ENCODE measurements at regions not wholly inside any gene's neighbourhood (a gene's known extent, or its start where the extent isn't known, plus 50 kb on each side); places are given as distances from the start of the nearest gene placed in this dataset.
A peak's percentile ranks its signal among the peaks of the same experiment; 100 is the strongest.
"Not testable (repeated sequence)": the region's sequence is repeated elsewhere in the genome, so short reads cannot be mapped to it uniquely, and the experiment has no call there.

DNA sequence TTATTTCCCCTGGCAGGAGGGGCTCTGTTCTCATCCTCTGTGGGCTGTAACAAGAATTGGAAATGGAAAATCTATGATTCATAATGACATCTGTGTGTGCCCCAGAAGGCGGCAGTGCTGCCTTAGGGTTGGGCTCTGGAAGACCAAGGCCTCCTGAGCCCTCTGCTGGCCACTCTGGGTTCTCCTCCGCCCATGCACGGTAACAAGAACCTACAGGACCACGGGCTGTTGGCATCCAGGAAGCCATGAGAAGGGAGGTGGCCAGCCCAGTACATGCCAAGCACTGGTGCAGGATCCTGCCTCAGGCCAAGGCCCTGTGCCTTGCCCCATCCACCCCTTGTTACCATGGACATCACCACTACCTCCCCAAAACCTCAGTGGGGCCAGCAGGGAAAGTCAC is 454.2 kb downstream of the TP53TG3F start:
- not testable (repeated sequence) for H3K9me3 ChIP-seq; H3K36me3 ChIP-seq; H3K4me3 ChIP-seq; H3K4me1 ChIP-seq; H3K27me3 ChIP-seq; DNase-seq; ATAC-seq (ENCODE audit: low FRiP score in 2 of 2); H3K27ac ChIP-seq
- WGBS, 2 donors = 56% methylated on average over 3 of the region's 4 CpGs; no CpG with 5 or more reads in 1 of the 2 donors

DNA sequence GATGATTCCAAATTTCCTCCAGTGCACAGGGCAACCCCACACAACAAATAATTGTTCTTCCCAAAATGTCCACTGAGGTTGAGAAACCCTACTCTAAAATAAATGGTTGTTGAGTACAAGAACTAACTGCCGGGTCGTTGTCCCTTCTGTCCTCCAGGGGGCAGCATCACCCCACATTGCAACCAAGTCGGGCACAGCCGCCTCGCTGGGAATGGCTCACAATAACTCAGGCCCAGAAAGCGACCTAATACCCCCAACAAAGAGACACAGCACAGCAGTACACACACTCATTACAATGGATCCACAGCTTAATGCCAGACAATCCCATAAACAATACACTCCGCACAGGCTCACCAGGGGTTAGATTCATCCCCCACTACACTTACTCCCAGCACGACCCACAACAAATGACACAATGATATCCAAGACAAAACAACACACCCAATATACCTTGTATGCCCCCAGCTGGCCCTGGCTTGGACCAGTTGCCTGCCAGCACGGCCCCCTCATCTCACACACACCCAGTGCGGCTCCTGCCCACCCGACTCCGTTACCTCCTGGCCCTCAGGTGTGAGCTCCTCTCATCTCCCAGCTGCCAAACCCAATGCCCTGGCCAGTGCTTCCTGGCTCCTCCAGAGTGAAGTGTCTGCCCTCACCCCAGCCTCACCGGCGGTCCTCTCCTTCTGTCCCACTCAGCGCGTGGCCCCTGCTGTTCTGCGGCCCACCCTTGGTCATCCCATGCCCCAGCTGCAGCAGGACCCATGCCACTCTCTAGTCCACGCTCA is 461.5 kb downstream of the TP53TG3F start:
- H3K27me3 ChIP-seq, H3K4me3 ChIP-seq, H3K9me3 ChIP-seq, H3K36me3 ChIP-seq, H3K27ac ChIP-seq, H3K4me1 ChIP-seq: not testable (repeated sequence)
- DNase-seq = peak in 1 of 2 donors; percentile 24
- peak; percentile 50 to 63 for ATAC-seq (ENCODE audit: low FRiP score in 2 of 2)
- WGBS, 2 donors = 46% methylated on average over 6 of the region's 18 CpGs; no CpG with 5 or more reads in 1 of the 2 donors

DNA sequence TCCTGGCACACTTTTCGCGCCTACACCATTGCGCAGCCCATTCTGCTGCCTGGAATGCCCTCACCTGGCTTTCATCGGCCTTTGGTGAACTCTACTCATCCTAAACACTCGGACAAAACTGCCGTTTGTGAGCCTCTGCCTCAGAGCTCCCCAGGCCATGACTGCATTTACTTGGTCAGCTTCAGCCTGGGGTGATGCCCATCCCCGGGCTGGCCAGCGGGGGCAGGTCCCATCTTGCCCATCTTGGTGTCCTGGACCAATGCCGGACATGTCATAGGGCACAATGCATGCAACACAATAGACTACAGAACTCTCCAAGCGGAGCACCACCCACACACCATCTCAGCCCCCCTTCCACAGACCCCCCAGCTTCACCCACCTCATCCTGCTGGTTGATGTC is 463.5 kb downstream of the TP53TG3F start:
- H3K4me3 ChIP-seq; H3K27ac ChIP-seq; H3K4me1 ChIP-seq; DNase-seq; H3K27me3 ChIP-seq; H3K36me3 ChIP-seq; H3K9me3 ChIP-seq; ATAC-seq (ENCODE audit: low FRiP score in 2 of 2): not testable (repeated sequence)
- 72 to 83% methylated on average over 6 to 9 of the region's 10 CpGs for WGBS, 2 donors

DNA sequence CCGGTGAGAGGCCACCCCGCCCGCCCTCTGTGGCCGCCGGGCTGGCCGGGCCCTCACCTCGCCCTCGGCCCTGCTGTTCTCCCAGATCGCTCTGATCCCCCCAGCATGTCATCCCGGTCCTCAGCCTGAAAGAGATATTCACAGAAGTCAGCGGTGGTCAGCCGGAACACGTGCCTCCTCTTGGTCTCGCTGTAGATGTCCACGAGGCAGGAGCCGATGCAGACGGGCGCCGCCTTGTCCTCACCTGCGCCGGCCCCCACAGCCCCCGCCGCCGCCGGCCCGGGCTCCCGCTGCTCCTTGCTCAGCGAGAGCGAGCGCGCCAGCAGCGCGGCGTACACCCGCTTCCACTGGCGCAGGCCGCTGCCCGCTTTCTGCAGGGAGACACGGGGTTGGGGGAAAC is 468.6 kb downstream of the TP53TG3F start:
- DNase-seq = peak in 1 of 2 donors; percentile 76
- H3K4me1 ChIP-seq; H3K27ac ChIP-seq; H3K9me3 ChIP-seq; H3K4me3 ChIP-seq; ATAC-seq (ENCODE audit: low FRiP score in 2 of 2); H3K36me3 ChIP-seq; H3K27me3 ChIP-seq: not testable (repeated sequence)
- 89% methylated on average over 11 of the region's 39 CpGs; no CpG with 5 or more reads in 1 of the 2 donors for WGBS, 2 donors

DNA sequence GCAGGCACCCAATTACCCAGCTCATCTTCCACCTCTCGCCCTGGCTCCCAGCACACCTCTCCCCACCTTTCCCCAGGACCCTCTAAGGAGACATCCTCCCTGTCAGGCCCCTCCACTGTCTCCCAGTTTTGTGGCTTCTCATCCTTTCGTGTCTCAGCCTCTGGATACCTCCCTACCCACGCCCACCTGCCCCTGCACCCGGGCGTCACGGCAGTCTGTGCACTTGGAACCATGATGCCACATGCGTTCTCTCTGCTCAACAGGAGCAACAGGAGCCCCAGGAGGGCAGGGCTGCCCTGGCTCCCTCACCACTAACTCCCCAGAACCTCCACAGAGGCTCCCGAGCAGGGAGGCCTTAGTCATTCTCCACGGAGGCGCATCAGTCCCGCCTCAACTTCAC is 472.8 kb downstream of the TP53TG3F start:
- H3K4me3 ChIP-seq; H3K36me3 ChIP-seq; H3K4me1 ChIP-seq; H3K9me3 ChIP-seq; H3K27me3 ChIP-seq; H3K27ac ChIP-seq; ATAC-seq (ENCODE audit: low FRiP score in 2 of 2): not testable (repeated sequence)
- peak in 1 of 2 donors; percentile 73 for DNase-seq
- 38% methylated on average over 1 of the region's 11 CpGs; no CpG with 5 or more reads in 1 of the 2 donors for whole genome bisulfite sequencing, 2 donors

DNA sequence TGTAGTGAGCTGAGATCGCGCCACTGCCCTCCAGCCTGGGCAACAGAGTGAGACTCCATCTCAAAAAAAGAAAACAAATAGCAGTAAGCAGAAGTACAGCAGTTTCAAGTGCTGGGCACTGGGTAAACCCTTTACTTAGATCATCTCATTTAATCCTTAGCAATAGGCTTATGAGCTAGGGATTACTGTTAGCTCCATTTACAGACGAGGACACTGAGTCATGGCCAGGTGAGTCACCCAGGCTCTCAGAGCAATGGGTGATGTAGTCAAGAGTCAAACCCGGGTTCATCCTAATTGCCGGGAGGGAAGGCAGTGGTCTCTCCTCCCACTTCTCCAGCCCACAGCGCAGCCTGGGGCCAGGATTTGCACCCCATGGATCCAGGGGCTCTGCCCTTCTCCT is 473.6 kb downstream of the TP53TG3F start:
- DNase-seq; ATAC-seq (ENCODE audit: low FRiP score in 2 of 2): not testable (repeated sequence)

DNA sequence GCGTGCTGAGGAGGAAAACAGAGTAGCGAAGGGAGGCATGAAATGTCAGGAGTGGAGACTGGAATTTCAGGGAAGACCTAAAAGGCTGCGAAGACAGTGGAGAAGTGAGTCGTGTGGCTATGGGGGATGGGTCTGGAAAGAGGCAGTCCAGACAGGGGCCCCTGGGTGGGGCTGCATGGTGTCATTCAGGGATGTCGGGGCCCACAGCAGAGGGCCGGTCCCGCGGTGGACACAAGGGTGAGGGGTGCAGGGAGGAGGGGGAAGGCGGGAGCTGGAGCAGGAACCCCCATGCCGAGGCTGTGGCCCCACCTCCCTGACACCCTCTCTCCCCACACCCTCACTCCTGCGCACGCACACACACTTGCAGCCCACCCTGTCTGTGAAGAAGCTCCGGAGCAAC is 476.4 kb downstream of the TP53TG3F start:
- not testable (repeated sequence) for H3K4me3 ChIP-seq; ATAC-seq (ENCODE audit: low FRiP score in 2 of 2); H3K36me3 ChIP-seq; H3K9me3 ChIP-seq; H3K4me1 ChIP-seq; H3K27ac ChIP-seq; H3K27me3 ChIP-seq
- 87% methylated on average over 13 of the region's 13 CpGs for WGBS, 2 donors
- DNase-seq = peak in 1 of 2 donors; percentile 45

More for the DNA sequence above, 473.6 kb downstream of the TP53TG3F start:
- H3K4me3 ChIP-seq, H3K27ac ChIP-seq, H3K36me3 ChIP-seq, H3K9me3 ChIP-seq, H3K4me1 ChIP-seq, H3K27me3 ChIP-seq: not testable (repeated sequence)
- 90% methylated on average over 2 of the region's 6 CpGs; no CpG with 5 or more reads in 1 of the 2 donors for WGBS, 2 donors

DNA sequence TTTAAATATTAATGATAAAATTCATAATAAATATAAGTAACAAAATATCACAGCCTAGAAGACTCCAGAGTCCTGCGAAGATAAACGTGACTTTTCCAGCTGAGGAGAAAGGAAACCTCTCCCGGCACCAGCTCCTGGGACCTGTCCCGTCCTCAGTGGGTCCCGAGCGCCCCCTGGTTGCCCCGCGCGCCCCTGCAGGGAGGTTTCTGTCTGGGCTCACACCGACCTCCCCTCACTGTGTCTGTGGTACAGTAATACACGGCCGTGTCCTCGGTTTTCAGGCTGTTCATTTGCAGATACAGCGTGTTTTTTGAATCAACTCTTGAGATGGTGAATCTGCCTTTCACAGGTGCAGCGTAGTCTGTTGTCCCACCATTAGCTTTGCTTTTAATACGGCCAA is 478.7 kb downstream of the TP53TG3F start:
- ATAC-seq (ENCODE audit: low FRiP score in 2 of 2); H3K9me3 ChIP-seq; H3K27me3 ChIP-seq; H3K27ac ChIP-seq; H3K4me1 ChIP-seq; H3K36me3 ChIP-seq; H3K4me3 ChIP-seq: not testable (repeated sequence)
- 31 to 46% methylated on average over 9 to 12 of the region's 16 CpGs for WGBS, 2 donors
- peak in 1 of 2 donors; percentile 50 for DNase-seq

DNA sequence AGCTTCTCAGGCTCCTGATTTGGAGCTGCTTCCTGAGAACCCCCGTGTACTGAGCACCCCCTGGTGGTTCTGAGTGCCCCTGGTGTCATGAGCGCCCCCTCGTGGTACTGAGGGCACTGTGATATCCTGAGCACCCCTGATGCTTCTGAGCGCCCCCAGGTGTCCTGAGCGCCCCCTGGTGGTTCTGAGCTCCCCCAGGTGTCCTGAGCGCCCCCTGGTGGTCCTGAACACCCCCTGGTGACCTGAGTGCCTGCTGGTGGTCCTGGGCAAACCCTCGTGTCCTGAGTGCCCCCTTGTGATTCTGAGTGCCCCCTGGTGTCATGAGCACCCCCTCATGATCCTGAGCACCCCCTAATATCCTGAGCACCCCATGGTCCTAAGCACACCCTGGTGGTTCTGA is 502.1 kb downstream of the TP53TG3F start:
- DNase-seq; H3K9me3 ChIP-seq; H3K4me3 ChIP-seq; H3K4me1 ChIP-seq; H3K36me3 ChIP-seq; H3K27ac ChIP-seq; ATAC-seq (ENCODE audit: low FRiP score in 2 of 2); H3K27me3 ChIP-seq: not testable (repeated sequence)
- whole genome bisulfite sequencing, 2 donors = no CpG with 5 or more reads among the region's 7 CpGs

DNA sequence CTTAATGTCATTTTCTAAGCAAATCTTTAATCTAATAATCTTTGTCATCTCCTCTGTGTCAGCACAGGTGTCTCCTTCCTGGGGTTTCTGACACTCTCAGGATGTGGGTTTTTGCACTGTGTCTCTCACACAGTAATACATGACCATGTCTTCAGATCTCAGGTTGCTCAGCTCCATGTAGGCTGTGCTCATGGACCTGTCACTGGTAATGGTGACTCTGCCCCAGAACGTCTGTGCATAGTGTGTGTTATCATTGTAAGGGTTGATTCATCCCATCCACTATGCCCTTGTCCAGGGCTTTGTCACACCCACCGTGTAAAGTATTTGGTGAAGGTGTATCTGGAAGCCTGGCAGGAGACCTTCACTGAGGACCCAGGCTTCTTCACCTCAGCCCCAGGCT is 506.1 kb downstream of the TP53TG3F start:
- not testable (repeated sequence) for H3K4me1 ChIP-seq; ATAC-seq (ENCODE audit: low FRiP score in 2 of 2); H3K36me3 ChIP-seq; H3K4me3 ChIP-seq; H3K9me3 ChIP-seq; H3K27me3 ChIP-seq; DNase-seq; H3K27ac ChIP-seq
- WGBS, 2 donors = no CpG with 5 or more reads among the region's 2 CpGs

DNA sequence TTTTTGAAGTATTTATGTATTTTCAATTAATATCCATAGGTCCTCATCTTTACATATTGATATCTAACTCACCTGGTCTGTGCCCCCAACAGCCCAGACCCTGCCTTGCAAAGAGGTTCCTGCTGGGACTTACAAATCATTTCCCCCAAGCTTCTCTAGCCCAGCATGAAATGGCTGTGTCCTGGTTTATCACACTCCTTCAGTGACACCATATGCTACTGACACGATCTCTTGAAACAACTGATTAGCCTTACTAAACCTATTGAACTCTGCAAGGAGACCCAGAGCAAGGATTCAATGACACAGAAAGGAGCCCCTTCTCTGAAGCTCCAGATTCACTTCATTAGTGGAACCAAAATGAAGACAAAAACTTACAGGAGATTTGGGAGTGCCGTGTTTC is 507.4 kb downstream of the TP53TG3F start:
- WGBS, 2 donors = 70 to 83% methylated on average over 1 to 2 of the region's 2 CpGs
- not testable (repeated sequence) for ATAC-seq (ENCODE audit: low FRiP score in 2 of 2); H3K27ac ChIP-seq; H3K4me3 ChIP-seq; H3K36me3 ChIP-seq; H3K9me3 ChIP-seq; DNase-seq; H3K4me1 ChIP-seq; H3K27me3 ChIP-seq

DNA sequence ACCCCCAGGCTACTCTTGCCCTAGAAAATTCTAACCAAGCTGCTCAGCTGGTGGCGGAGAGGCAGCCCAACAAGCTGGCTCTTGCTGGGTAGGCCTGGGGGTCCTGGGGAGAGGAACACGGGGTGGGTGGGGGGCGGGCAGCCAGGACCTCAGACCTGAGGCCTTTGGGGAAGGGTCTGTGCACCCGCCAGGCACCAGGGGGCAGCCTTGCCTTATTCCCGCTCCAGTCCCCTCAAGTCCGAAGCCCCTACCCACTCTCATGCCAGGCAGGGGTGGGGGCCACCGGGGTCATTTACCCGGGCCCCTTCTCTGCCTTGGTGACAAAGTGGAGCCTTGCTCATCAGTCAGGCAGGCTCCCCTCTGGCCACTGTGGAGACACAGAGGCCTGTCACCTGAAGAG is 515.1 kb downstream of the TP53TG3F start:
- WGBS, 2 donors = no CpG with 5 or more reads among the region's 8 CpGs
- not testable (repeated sequence) for H3K27ac ChIP-seq, H3K4me3 ChIP-seq

DNA sequence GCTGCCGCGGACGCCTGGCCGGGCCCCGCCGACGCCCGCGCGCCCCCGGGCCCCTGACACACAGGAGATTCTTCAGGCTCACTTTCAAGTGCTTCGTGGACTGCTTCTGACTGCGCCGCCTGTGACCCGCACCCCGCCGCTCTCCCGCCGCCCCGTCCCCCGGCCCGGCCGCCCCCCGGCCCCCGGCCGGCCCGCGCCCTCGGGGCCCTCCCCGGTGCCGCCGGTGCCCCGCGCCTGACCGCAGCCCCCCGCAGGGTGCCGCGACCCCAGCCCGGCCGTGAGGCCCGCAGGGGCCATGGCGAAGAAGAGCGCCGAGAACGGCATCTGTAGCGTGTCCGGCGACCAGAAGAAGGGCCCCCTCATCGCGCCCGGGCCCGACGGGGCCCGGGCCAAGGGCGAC is 516.3 kb downstream of the TP53TG3F start:
- not testable (repeated sequence) for H3K9me3 ChIP-seq; DNase-seq; ATAC-seq (ENCODE audit: low FRiP score in 2 of 2); H3K27me3 ChIP-seq; H3K27ac ChIP-seq; H3K36me3 ChIP-seq; H3K4me1 ChIP-seq; H3K4me3 ChIP-seq
- WGBS, 2 donors = no CpG with 5 or more reads among the region's 55 CpGs

More for the DNA sequence above, 515.1 kb downstream of the TP53TG3F start:
- H3K27me3 ChIP-seq; ATAC-seq (ENCODE audit: low FRiP score in 2 of 2); H3K4me1 ChIP-seq; H3K36me3 ChIP-seq; DNase-seq; H3K9me3 ChIP-seq: not testable (repeated sequence)

DNA sequence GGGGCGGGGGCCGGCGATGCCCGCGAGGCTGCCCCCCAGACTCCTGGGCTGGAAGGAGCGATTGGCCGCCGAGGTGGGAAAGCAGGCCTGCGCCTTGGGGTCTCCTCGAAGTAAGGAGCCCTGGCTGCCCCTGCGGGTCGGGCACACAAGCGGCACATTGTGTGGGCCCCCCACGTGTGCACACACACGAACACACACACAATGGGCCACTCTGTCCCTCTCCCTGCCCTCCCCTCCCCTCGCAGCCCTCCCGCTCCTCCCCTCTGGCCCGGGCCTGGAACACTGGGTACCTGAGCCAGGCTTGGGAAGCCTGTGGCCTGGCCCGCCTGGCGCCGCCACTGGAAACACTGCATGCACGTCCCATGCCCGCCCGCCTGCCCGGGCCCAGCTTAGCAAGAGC is 517.1 kb downstream of the TP53TG3F start:
- H3K4me1 ChIP-seq; H3K27me3 ChIP-seq; H3K27ac ChIP-seq; ATAC-seq (ENCODE audit: low FRiP score in 2 of 2); H3K4me3 ChIP-seq; H3K36me3 ChIP-seq; H3K9me3 ChIP-seq: not testable (repeated sequence)
- DNase-seq = peak in 1 of 2 donors; percentile 52
- 78 to 80% methylated on average over 2 to 8 of the region's 25 CpGs for WGBS, 2 donors
